Dedifferentiated amniotic fluid mesenchymal stem cell (primary cell): ENCODE measurements at regions not wholly inside any gene's neighbourhood (a gene's known extent, or its start where the extent isn't known, plus 50 kb on each side); places are given as distances from the start of the nearest gene placed in this dataset.

Experiments used
- DNase-seq: peaks from one replicate; pipeline ENCODE4 v3.0.0-alpha.2; 2016; ENCODE audit errors: extremely low spot score

DNA sequence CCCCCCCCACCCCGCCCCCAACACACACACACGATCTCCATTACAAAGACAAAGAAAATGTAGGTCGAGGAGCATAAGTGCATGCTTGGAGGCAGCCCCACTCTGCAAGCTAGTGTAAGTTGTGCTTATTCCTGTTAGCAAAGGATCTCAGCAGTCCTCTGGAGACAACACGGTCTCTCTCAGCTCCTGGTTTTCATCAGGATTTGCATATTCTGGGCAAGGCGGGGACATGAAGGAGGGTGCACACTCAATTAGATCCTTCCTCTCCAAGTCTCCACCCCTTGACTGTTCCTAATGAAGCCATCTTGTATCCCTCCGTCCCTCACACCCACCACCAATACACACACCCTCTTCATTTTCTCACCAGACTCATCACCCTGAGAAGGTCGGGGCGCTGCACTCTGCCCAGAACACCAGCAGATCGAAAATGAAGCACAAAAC lies 63.8 kb downstream of the MRPL46 start:
- no peak for DNase-seq

DNA sequence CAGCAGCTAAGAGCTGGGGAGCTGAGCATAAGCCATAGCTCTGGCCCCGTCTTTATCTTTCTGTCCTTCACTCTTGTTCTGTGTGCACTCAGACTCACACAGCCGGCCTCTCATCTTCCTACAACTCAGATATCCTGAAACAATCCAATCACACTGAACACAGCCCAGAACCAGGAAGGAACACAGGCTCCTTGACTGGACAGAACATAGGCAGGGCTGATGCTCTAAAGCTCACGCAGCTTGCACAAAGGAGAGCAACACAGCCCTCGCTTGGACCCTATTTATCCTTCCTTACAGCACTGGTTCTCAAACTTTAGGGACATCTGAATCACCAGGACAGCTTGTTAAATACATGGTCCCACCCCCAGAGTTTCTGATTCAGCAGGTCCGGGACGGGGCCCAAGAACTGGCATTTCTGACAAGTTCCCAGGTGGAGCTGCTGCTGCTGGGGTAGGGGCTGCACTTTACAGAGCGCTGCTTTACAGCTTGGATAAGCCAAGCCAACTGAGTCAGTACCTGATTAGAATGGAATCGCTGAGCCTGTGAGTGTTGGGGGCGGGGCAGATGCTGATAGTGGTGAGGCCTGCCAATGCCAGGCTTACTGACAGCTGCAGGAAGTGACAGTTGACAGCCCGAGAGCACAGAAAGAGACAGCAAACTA lies 65.1 kb downstream of the MRPL46 start:
- no peak for DNase-seq

DNA sequence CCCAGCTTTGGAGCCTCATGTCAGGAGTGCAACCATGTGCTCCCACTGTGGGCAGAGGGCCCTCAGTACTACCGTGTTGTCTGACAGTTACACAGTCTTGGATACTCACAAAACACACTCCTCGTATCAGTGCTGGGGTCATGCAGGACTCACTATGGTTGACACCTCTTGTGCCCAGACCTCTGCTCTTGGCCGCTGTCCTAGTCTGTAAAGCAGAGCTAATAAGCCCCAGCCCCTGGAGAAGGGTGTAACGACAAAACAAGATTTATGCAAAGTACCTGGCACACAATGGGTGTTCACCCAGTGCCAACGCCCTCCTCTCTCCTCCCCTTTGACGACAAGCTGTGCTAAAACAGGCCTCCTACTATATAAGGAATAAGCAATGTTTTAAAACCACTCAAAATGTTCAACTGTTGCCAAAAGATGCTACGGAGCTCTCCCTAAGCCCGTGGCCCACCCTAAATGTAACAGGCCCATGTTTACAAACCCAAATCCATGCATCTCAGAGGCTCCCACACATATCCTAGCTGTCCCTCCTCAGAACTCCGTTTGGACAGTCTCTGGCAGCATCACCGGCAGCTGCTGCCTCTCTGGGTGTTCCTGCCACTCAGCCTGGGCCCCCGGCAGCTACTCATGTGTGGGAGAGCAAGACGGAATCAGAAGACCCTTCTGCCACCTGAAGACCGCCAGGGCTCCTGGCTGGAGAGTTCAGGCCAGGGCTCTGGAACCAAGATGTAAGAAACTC lies 65.8 kb downstream of the MRPL46 start:
- DNase-seq, result no peak

GRCh38 chr15:88400591-88401250 lies 66.5 kb downstream of the MRPL46 start:
- no peak for DNase-seq

- no peak for DNase-seq
Measured at GRCh38 chr15:88400084-88400483, 67.1 kb downstream of the MRPL46 start.

GRCh38 chr15:88399021-88399685 lies 68.0 kb downstream of the MRPL46 start:
- no peak for DNase-seq

DNA sequence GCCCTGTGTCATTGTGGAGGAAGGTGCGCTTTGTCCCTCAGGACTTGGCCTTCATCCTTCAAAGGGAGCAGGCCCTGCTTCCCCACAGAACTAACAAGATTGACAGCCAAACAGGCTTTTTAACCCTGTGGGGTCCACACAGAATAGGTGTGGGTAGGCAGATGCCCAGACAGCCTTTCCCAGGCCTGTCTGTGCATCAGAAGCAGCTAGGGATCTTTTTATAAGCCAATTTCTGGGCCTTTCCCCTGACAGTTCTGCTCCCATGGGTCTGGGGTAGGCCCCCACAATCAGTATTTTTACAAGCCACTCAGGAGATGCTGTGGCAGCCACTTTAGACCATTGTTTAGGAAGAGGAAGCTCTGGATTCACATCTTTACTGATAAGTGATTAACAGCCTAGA lies 69.2 kb downstream of the MRPL46 start:
- no peak for DNase-seq

DNA sequence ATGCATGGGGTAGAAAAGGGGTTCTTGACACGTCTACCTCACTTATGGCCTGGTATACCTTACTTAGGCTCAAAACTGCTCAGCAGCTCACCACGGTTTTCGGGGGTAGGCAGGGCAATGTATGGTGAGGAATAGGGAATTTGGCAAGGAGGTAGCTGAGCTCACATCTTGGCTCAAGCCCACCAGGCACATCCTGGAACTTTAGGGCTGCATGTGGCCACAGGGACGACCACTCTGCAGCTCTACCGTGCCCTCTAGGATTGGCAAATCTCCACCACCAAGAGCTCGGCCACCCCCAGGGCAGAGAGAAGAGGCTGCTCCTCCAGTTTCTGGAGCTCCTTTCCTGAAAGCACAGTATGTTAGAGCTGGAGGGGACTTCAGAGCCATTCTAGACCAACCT lies 69.7 kb downstream of the MRPL46 start:
- DNase-seq, result no peak

- DNase-seq, result no peak
Measured at GRCh38 chr15:88395872-88396781, 71.1 kb downstream of the MRPL46 start.

GRCh38 chr15:88395241-88395640 lies 71.9 kb downstream of the MRPL46 start:
- DNase-seq, result no peak

- no peak for DNase-seq
Measured at GRCh38 chr15:88394553-88395145, 72.5 kb downstream of the MRPL46 start.

DNA sequence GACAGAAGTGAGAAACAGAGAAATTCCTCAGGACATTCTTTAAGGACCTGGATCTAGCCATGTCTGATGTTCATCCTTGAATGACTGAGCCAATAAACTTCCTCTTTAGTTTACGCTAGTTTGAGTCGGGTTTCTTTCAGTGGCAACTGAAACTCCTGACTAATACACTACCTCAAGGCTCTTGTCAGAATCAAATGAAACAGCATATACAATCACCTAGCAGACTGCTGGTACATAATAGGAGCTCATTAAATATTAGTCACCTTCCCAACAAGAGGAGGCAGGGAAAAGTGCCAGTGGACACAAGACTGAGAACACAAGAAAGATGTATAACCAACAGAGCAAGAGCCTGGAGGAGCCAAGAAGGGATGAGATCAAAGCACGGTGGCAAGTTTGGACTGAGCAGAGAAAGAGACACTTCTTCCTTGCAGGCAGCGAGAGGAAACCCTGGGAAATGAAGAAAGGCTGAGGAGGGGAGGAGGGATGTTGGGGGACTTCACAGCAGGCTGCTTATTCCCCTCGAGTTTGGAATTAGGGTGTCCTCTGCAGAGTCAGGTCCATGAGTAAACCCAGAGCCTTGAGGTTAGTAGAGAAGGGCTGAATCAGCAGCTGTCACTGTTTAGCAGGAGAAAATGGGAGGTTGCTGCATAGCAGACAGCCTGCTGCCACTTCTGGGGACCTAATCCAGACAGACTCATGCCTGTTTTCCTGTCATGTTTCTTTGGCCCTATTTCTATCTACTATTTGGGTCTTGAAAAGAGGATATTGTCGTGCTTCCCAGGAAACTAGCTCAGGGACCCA lies 73.3 kb downstream of the MRPL46 start:
- no peak for DNase-seq

GRCh38 chr15:88391700-88392099 lies 75.5 kb downstream of the MRPL46 start:
- no peak for DNase-seq

- DNase-seq, result no peak
Measured at GRCh38 chr15:88391006-88391405, 76.2 kb downstream of the MRPL46 start.

DNA sequence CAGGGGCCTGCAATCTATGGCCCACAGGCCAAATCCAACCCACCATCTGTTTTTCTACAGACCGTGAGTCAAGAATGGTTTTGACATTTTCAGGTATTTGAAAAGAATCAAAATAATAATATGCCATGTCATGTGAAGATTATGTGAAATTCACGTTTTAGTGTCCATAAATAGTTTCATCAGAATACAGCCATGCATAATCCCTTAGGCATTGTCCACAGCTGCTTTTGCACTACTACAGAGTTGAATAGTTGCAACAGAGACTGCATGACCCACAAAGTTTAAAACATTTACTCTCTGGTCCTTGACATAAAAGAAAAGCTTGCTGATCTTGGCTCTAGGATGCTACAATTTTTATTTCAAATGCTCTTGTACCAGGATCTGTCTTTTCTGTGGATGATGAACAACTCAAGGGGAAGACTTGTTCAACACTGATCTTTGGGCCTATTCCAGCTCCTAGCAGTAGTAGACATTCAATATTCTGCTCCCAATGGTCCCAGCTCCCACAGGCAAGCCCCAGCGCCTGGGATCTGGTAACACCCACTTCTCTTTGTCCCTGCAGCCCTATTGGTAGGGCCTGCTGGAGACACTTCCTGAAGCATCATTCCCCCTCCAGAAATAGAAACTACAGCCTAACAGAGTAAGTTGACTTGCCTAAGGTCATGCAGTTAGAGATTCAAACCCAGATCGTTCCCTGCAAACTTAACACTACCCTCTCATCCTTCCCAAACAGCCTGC lies 76.9 kb downstream of the MRPL46 start:
- DNase-seq, result no peak

DNA sequence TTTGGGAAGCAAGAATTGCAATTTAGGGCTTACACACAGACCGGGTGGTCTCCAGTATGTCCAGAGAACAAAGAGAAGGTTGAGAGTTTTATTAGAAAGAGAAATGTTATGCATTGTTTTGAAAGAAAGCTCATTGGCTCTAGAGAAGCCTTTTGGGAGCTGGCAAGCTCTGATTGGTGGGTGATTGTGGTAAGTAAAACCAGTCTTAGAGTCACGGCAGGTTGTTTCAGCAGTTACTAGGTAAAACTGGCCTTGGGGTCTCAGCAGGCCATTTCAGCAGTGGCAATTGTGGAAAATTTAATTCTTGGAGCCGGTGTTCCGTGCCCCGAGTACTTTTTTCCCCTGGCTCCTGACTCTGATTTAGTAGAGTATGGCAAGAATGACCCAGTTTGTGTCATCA lies 78.1 kb downstream of the MRPL46 start:
- DNase-seq, result no peak

GRCh38 chr15:88388686-88389085 lies 78.5 kb downstream of the MRPL46 start:
- no peak for DNase-seq

DNA sequence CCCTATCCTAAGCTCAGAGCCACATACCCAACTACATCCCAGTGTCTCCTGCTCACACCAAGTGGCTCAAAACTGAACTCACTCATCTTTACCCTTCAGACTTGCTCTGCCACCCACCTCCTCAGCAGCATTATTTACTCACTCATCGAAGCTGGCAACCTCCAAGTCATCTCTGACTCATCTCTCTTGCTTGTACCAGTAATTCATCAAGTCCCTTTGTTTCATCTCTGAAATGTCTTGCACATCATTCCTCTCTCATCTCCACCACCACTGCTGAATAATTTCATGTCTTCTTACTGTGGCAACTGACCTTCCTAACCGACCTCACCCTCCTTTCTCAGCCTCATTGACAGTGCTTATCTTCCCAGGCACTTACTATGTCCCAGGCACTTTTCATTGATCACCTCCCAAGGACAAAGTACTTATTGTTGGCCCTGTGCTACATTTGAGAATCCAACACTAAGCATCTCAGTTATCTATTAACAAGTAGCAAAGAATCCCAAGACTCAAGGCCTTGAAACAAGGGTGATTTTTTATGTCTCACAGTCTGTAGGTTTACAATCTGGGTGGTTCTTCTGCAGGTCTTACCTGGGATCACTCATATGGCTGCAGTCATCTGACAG lies 82.0 kb downstream of the MRPL46 start:
- DNase-seq, result peak; percentile 38

GRCh38 chr15:88383354-88383753 lies 83.8 kb downstream of the MRPL46 start:
- DNase-seq, result no peak
